ENCODE measurements at regions not wholly inside any gene's neighbourhood (a gene's known extent, or its start where the extent isn't known, plus 50 kb on each side); places are given as distances from the start of the nearest gene placed in this dataset.

GRCh38 chr9:105964156-105964555, 269.8 kb downstream of the TMEM38B start:
- H3K4me3 ChIP-seq (ENCODE audit: low read depth, low read length): no peak overlapping the region
- DNase-seq (ENCODE audit: low read depth): no peak
- TF ChIP-seq, protein P1, sequence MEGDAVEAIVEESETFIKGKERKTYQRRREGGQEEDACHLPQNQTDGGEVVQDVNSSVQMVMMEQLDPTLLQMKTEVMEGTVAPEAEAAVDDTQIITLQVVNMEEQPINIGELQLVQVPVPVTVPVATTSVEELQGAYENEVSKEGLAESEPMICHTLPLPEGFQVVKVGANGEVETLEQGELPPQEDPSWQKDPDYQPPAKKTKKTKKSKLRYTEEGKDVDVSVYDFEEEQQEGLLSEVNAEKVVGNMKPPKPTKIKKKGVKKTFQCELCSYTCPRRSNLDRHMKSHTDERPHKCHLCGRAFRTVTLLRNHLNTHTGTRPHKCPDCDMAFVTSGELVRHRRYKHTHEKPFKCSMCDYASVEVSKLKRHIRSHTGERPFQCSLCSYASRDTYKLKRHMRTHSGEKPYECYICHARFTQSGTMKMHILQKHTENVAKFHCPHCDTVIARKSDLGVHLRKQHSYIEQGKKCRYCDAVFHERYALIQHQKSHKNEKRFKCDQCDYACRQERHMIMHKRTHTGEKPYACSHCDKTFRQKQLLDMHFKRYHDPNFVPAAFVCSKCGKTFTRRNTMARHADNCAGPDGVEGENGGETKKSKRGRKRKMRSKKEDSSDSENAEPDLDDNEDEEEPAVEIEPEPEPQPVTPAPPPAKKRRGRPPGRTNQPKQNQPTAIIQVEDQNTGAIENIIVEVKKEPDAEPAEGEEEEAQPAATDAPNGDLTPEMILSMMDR (IDR thresholded peaks at IDR 0.05; ENCODE audit: low read depth, low read length, missing control alignments): no peak

GRCh38 chr9:105966834-105967233, 272.5 kb downstream of the TMEM38B start:
- DNase-seq (ENCODE audit: low read depth): no peak
- H3K4me3 ChIP-seq (ENCODE audit: low read depth, low read length): no peak overlapping the region
- TF ChIP-seq, protein P1 (IDR thresholded peaks at IDR 0.05; ENCODE audit: low read depth, low read length, missing control alignments): no peak

DNA sequence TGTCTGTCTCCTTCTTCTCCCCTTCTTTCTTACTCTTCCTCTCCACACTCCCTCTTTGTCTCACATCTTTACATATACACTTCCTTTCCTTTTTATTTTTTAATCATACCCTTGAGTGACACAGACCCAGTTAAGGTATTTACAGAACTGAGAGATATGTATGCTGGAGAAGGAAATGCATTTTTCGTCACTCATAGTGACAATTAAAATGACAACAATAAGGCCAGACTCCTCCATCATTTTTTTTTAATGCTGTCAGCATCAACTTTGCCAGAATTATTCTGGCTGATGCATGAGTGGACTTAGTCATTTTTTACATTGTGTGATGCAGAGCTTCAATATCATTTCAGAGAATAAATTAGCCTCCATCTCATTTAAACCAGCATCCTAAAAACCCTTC, 272.9 kb downstream of the TMEM38B start:
- no peak overlapping the region for H3K4me3 ChIP-seq (ENCODE audit: low read depth, low read length)
- no peak for DNase-seq (ENCODE audit: low read depth)
- TF ChIP-seq, protein P1 (IDR thresholded peaks at IDR 0.05; ENCODE audit: low read depth, low read length, missing control alignments): no peak

DNA sequence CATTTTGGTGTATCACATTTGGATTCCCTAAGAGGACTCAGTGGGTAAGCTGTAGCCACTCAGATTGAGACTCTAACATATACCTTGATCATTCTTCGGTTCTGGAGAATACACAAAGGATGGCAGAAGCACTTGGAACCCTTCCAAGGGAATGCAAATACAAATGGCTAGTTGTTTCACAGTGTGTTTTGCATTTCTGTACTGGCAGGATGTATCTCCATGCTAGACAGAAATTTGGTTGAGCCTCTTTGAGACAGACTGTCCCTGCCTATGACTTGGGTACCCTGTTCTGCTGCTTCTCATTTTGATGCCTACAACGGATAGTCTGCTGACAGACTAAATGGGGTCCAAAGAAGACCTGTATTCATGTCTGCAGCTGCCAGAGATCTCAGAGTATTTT, 273.5 kb downstream of the TMEM38B start:
- TF ChIP-seq, protein P1 (IDR thresholded peaks at IDR 0.05; ENCODE audit: low read depth, low read length, missing control alignments): no peak
- H3K4me3 ChIP-seq (ENCODE audit: low read depth, low read length): no peak overlapping the region
- no peak for DNase-seq (ENCODE audit: low read depth)

- no peak overlapping the region for H3K4me3 ChIP-seq (ENCODE audit: low read depth, low read length)
These were observed 274.6 kb downstream of the TMEM38B start for GRCh38 chr9:105968811-105969466.

GRCh38 chr9:105969636-105970035, 275.3 kb downstream of the TMEM38B start:
- DNase-seq (ENCODE audit: low read depth): no peak
- H3K4me3 ChIP-seq (ENCODE audit: low read depth, low read length): no peak overlapping the region
- TF ChIP-seq, protein P1 (IDR thresholded peaks at IDR 0.05; ENCODE audit: low read depth, low read length, missing control alignments): no peak

More at GRCh38 chr9:105968811-105969466, 274.6 kb downstream of the TMEM38B start:
- no peak for DNase-seq (ENCODE audit: low read depth)
- TF ChIP-seq, protein P1 (IDR thresholded peaks at IDR 0.05; ENCODE audit: low read depth, low read length, missing control alignments): no peak

DNA sequence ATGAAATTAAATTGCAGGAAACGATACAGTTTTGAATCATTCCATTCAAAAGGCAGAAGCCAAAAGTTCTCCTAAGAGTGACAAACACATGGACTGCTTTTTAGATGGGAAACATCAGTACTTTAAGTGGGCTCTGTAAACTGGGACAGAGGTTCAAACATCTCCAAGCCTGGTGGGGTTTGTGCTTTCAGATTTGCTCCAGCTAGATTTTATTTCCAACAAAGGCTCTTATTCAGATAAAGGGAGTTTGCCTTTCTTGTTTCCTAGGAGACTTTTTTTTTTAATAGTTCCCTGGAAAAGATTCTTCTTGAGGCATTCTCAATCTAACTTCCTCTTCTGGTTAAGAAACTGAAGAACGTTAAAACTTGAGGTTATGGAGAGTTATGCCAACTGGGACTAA, 277.6 kb downstream of the TMEM38B start:
- DNase-seq (ENCODE audit: low read depth): no peak
- TF ChIP-seq, protein P1 (IDR thresholded peaks at IDR 0.05; ENCODE audit: low read depth, low read length, missing control alignments): no peak
- H3K4me3 ChIP-seq (ENCODE audit: low read depth, low read length): no peak overlapping the region

All from GM12864 (cell line).